Ovary (tissue), 7 donors: ENCODE measurements at regions not wholly inside any gene's neighbourhood (a gene's known extent, or its start where the extent isn't known, plus 50 kb on each side); places are given as distances from the start of the nearest gene placed in this dataset.

Source experiments
- DNase-seq, 5 donors: peaks; one replicate each; pipeline ENCODE4 v3.0.0-alpha.2; 2019 to 2020
- H3K27ac ChIP-seq, 2 donors: fragments of 200-600 bp; one replicate each; pipeline versions ENCODE4 v1.5.1 to v1.8.0; 2019 to 2022
- H3K27me3 ChIP-seq: fragments of 200-600 bp; one replicate; pipeline ENCODE4 v1.8.0; 2022
- H3K36me3 ChIP-seq: fragments of 200-600 bp; sonication (generic); one replicate; pipeline ENCODE4 v1.5.1; 2019
- H3K4me1 ChIP-seq: one replicate; pipeline ENCODE4 v1.8.1; 2013; ENCODE audit warnings: mild to moderate bottlenecking, moderate library complexity; ENCODE audit not compliant: insufficient read depth
- H3K4me3 ChIP-seq: fragments of 200-600 bp; sonication (generic); one replicate; pipeline ENCODE4 v1.5.1; 2017
- H3K9me3 ChIP-seq, 2 donors: fragments of 200-600 bp in 1 of 2; sonication (generic) in 1 of 2; one replicate each; pipeline versions ENCODE4 v1.5.1 to v1.8.1; 2013 to 2019; ENCODE audit warnings: mild to moderate bottlenecking in 1 of 2, moderate library complexity in 1 of 2
- CTCF ChIP-seq, 3 donors: fragments of 450-650 bp in 2 of 3; fragments of 200-600 bp in 1 of 3; IDR thresholded peaks; one replicate each; pipeline versions ENCODE4 v1.5.1 to v1.8.0; 2016 to 2022; ENCODE audit warnings: antibody characterized with exemption in 3 of 3, mild to moderate bottlenecking in 1 of 3
- EP300 ChIP-seq: sonication (generic); formaldehyde crosslinking; IDR thresholded peaks from one replicate; pipeline ENCODE4 v1.6.1; 2017; ENCODE audit warnings: antibody characterized with exemption
- POLR2A ChIP-seq: fragments of 450-650 bp; IDR thresholded peaks from one replicate; pipeline ENCODE4 v1.6.1; 2017; ENCODE audit warnings: antibody characterized with exemption, mild to moderate bottlenecking, moderate library complexity
- WGBS, 3 donors: extraction: QIAGEN DNeasy Blood & Tissue Kit in 1 of 3; methylation state at CpG; one replicate each; pipeline versions ENCODE4 v1.1.5 to v1.1.7; 2013 to 2017; 5-methylcytosine and 5-hydroxymethylcytosine counted together
- intact Hi-C, 4 donors: fragments of 100-400 bp; cut with DNase I; formaldehyde crosslinking; loops; one replicate each; pipeline versions ENCODE4 v1.11.0 to v1.15.1; 2022 to 2023
- donor health status: DM: no; HTN: no; CAD: no; lungs with moderate emphysema.
- donor health status: DM: no; HTN: no; CAD: no.
- donor health status: Bipolar disorder and iron deficiency.
- donor health status: DM: no; HTN: no; CAD: no.
- donor health status: DM: yes; HTN: yes; CAD: no.

- 58 to 81% (median 74%) methylated on average over 4 of the region's 4 CpGs for WGBS, 3 donors
- DNase-seq: no peak
- no peaks in the 10 kb centered on the region for H3K4me1 ChIP-seq
- TF ChIP-seq CTCF (IDR thresholded peaks at IDR 0.05): no peak
- TF ChIP-seq EP300: no peak
- no peak for TF ChIP-seq POLR2A
- no peak overlapping the region for H3K27ac ChIP-seq
- no peaks in the 10 kb centered on the region for H3K9me3 ChIP-seq
- intact Hi-C loops: no loop called here
- H3K4me3 ChIP-seq: no peak overlapping the region
- H3K36me3 ChIP-seq: no peaks in the 10 kb centered on the region
- H3K27me3 ChIP-seq: no peaks in the 10 kb centered on the region
Observed at GRCh38 chr4:180650273-180650672, 1592.9 kb upstream of the TENM3 start.

GRCh38 chr4:180652533-180652932 lies 1590.7 kb upstream of the TENM3 start:
- 67 to 83% (median 71%) methylated on average over 1 of the region's 1 CpG for WGBS, 3 donors
- intact Hi-C loops: no loop called here
- no peak overlapping the region for H3K4me3 ChIP-seq
- no peaks in the 10 kb centered on the region for H3K27me3 ChIP-seq
- no peaks in the 10 kb centered on the region for H3K4me1 ChIP-seq
- TF ChIP-seq POLR2A (no peak), EP300 (no peak), CTCF (IDR thresholded peaks at IDR 0.05) (no peak)
- no peak overlapping the region for H3K27ac ChIP-seq
- no peaks in the 10 kb centered on the region for H3K9me3 ChIP-seq
- no peak for DNase-seq
- H3K36me3 ChIP-seq: no peaks in the 10 kb centered on the region

GRCh38 chr4:180655886-180656285 lies 1587.3 kb upstream of the TENM3 start:
- no peak for DNase-seq
- H3K36me3 ChIP-seq: no peaks in the 10 kb centered on the region
- H3K27ac ChIP-seq: no peak overlapping the region
- no peaks in the 10 kb centered on the region for H3K27me3 ChIP-seq
- TF ChIP-seq CTCF (IDR thresholded peaks at IDR 0.05) (no peak), EP300 (no peak), POLR2A (no peak)
- intact Hi-C loops: no loop called here
- H3K9me3 ChIP-seq: no peaks in the 10 kb centered on the region
- 8 to 19% (median 10%) methylated on average over 3 of the region's 3 CpGs for WGBS, 3 donors
- no peaks in the 10 kb centered on the region for H3K4me1 ChIP-seq
- no peak overlapping the region for H3K4me3 ChIP-seq

- intact Hi-C loops: no loop called here
- 94% methylated on average over 7 of the region's 7 CpGs for WGBS, 3 donors
- no peak for DNase-seq
- Histone ChIP-seq H3K27me3 (no peaks in the 10 kb centered on the region), H3K9me3 (no peaks in the 10 kb centered on the region), H3K27ac (no peak overlapping the region), H3K4me1 (no peaks in the 10 kb centered on the region), H3K36me3 (no peaks in the 10 kb centered on the region), H3K4me3 (no peak overlapping the region)
- TF ChIP-seq CTCF (IDR thresholded peaks at IDR 0.05) (no peak), EP300 (no peak), POLR2A (no peak)
Observed at GRCh38 chr4:180657881-180658280, 1585.3 kb upstream of the TENM3 start.
